NT2/D1 (cell line): ENCODE measurements at regions not wholly inside any gene's neighbourhood (a gene's known extent, or its start where the extent isn't known, plus 50 kb on each side); places are given as distances from the start of the nearest gene placed in this dataset.

Experiments
- SUZ12 ChIP-seq: IDR thresholded peaks from 2 replicates; pipeline ENCODE4 v1.6.1; 2011; ENCODE audit not compliant: insufficient read length, insufficient read depth; ENCODE audit errors: extremely low read depth
- YY1 ChIP-seq: IDR thresholded peaks from 2 replicates; pipeline ENCODE4 v1.6.1; 2011; ENCODE audit not compliant: insufficient read length, insufficient read depth
- ZNF274 ChIP-seq: IDR thresholded peaks from 2 replicates; pipeline ENCODE4 v1.6.1; 2011; ENCODE audit warnings: mild to moderate bottlenecking, low read depth, low read length

DNA sequence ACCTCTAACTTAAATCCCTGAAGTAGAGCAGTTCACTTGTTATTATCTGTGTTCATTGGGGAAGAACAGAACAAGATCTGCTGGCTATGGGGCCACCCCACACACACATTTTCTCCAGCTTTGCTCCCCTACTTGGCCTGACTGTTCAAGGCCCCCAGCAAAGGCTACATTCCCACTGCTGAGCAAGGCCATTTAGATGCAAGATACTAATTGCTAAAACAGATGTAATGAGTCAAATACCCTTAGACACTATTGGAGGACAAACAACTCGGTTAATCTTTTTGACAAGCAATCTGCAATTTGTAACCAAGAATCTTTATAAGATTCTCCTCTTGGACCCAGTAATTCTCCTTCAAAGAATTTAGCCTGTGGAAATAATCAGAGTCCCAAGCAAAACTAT lies 67.7 kb downstream of the NAV1 start:
- TF ChIP-seq SUZ12 = no peak
- no peak for TF ChIP-seq YY1
- TF ChIP-seq ZNF274 = no peak
